DOHH2 (cell line): ENCODE measurements at regions not wholly inside any gene's neighbourhood (a gene's known extent, or its start where the extent isn't known, plus 50 kb on each side); places are given as distances from the start of the nearest gene placed in this dataset.

Experiments used
- CTCF ChIP-seq: fragments of 200-600 bp; sonication (generic); IDR thresholded peaks from one replicate; pipeline ENCODE4 v1.5.1; 2014; ENCODE audit warnings: antibody characterized with exemption, mild to moderate bottlenecking, low read depth, low read length; ENCODE audit not compliant: poor library complexity, severe bottlenecking
- EZH2phosphoT487 ChIP-seq: fragments of 200-600 bp; sonication (generic); IDR thresholded peaks from 2 replicates; pipeline ENCODE4 v1.6.1; 2017; ENCODE audit warnings: borderline replicate concordance, mild to moderate bottlenecking, antibody characterized with exemption, low read length, moderate library complexity, mixed read lengths

- TF ChIP-seq CTCF (no peak), EZH2phosphoT487 (no peak)
These were observed 154.4 kb upstream of the HNMT start for GRCh38 chr2:137809837-137810236.
